Skeletal muscle tissue (tissue), 3 donors: ENCODE measurements at regions not wholly inside any gene's neighbourhood (a gene's known extent, or its start where the extent isn't known, plus 50 kb on each side); places are given as distances from the start of the nearest gene placed in this dataset.

ENCODE experiments used
- H3K27ac ChIP-seq: one replicate; pipeline ENCODE4 v1.7.0; 2013; ENCODE audit warnings: mild to moderate bottlenecking, low read depth, low read length, inconsistent platforms
- H3K27me3 ChIP-seq, 3 donors: one replicate each; pipeline ENCODE4 v1.7.0; 2013; ENCODE audit warnings: low read length in 3 of 3; ENCODE audit not compliant: control insufficient read depth in 3 of 3, insufficient read depth in 3 of 3
- H3K36me3 ChIP-seq, 3 donors: one replicate each; pipeline ENCODE4 v1.7.0; 2013; ENCODE audit warnings: low read length in 3 of 3; ENCODE audit not compliant: control insufficient read depth in 3 of 3, insufficient read depth in 3 of 3
- H3K4me1 ChIP-seq, 3 donors: one replicate each; pipeline ENCODE4 v1.7.0; 2013; ENCODE audit warnings: low read length in 3 of 3, mild to moderate bottlenecking in 3 of 3; ENCODE audit not compliant: control insufficient read depth in 3 of 3, insufficient read depth in 3 of 3
- H3K4me3 ChIP-seq, 3 donors: one replicate each; pipeline ENCODE4 v1.7.0; 2013; ENCODE audit warnings: low read length in 3 of 3
- H3K9ac ChIP-seq, 3 donors: one replicate each; pipeline ENCODE4 v1.7.0; 2013; ENCODE audit warnings: low read length in 3 of 3, mild to moderate bottlenecking in 3 of 3, moderate library complexity in 2 of 3, low read depth in 1 of 3
- H3K9me3 ChIP-seq, 3 donors: one replicate each; pipeline ENCODE4 v1.7.0; 2013; ENCODE audit warnings: low read length in 3 of 3; ENCODE audit not compliant: control insufficient read depth in 3 of 3
- donor health status: Osteomylitis.

DNA sequence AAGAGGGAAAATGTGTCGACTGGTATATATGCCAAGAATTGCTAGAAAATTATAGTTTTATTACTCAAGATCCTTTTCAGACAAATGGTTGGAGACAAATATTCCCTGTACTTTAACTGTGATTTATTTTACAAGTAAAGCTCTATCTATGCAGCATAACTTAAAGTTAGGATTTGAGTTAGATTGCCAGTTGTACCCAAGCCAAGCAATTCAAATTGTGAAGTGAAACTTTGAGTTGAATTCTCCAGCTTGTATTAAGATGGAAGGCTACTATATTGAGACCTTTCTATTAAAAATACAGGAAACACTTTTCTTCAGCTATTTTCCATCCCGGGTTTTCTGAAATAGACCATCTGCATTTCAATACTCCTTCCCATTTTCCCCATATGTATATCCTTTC, 333.1 kb upstream of the RBMS3 start:
- peaks cover 0 to 4% (median 0%) of the 10 kb centered on the region in 3 donors for H3K4me1 ChIP-seq
- H3K9ac ChIP-seq, result no peak overlapping the region
- no peaks in the 10 kb centered on the region for H3K27me3 ChIP-seq
- no peak overlapping the region for H3K27ac ChIP-seq
- H3K9me3 ChIP-seq, result no peaks in the 10 kb centered on the region
- H3K4me3 ChIP-seq, result no peak overlapping the region
- no peaks in the 10 kb centered on the region for H3K36me3 ChIP-seq

DNA sequence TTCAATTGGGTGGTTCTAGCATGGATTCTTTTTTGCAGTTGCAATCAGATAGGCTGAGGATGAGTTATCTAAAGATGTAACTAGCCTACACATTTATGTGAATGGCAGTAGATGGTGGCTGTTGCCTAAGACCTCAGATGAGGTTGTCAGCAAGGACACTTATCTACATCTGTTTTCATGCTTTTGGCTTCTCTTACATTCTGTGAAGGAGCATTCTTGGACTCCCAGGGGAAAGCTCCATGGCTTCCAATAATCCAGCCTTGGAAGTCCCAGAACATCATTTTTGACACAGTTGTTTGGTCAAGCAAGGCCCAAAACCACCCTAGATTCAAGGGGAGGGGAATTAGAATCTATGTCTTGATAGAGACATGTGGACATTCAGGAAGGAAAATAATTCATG, 332.2 kb upstream of the RBMS3 start:
- Histone ChIP-seq H3K27me3 (no peaks in the 10 kb centered on the region), H3K36me3 (no peaks in the 10 kb centered on the region), H3K4me3 (no peak overlapping the region), H3K9me3 (no peaks in the 10 kb centered on the region), H3K27ac (no peak overlapping the region), H3K4me1 (peaks cover 0 to 4% (median 0%) of the 10 kb centered on the region in 3 donors), H3K9ac (no peak overlapping the region)

DNA sequence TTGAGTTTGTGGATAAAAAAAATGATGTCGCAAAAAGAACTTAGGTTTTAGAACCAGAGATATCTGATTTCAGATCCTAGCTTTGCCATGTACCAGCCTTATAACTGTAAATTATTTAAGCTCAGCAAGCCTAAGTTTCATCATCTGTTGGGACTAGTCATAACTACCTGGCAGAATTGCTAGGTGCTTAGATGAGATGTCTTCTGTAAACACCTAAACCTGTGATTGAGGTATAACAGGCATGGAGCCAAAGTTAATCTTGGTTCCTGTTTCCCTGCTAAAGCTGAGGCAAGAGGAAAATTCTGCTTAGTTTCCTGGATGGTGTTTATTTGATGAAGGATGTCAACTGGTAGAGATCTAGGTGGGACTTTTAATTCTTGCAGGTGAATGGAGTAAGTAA, 331.3 kb upstream of the RBMS3 start:
- no peaks in the 10 kb centered on the region for H3K9me3 ChIP-seq
- H3K4me3 ChIP-seq, result no peak overlapping the region
- H3K27ac ChIP-seq, result no peak overlapping the region
- no peaks in the 10 kb centered on the region for H3K27me3 ChIP-seq
- no peaks in the 10 kb centered on the region for H3K36me3 ChIP-seq
- no peak overlapping the region for H3K9ac ChIP-seq
- peaks cover 0 to 4% (median 0%) of the 10 kb centered on the region in 3 donors for H3K4me1 ChIP-seq

DNA sequence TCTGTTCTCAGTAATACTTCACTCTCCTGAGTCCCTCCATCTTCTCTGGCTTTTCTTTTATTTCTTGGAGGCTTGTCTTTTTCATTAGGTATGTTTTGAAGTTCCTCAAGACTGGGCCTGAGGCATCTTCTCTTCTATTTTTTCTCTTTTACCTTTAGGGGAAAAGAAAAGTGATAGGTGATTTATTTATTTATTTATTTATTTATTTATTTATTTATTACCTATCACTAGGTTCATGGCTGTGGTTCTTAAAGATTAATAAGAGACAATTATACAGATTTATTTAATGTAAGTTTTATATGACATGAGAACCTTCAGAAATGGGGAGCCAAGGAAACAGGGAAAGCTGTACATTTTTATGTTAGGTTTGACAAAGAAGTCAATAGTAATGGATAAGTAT, 330.3 kb upstream of the RBMS3 start:
- Histone ChIP-seq H3K9ac (no peak overlapping the region), H3K27ac (no peak overlapping the region), H3K4me1 (peaks cover 0 to 4% (median 0%) of the 10 kb centered on the region in 3 donors), H3K9me3 (no peaks in the 10 kb centered on the region), H3K27me3 (no peaks in the 10 kb centered on the region), H3K36me3 (no peaks in the 10 kb centered on the region), H3K4me3 (no peak overlapping the region)

DNA sequence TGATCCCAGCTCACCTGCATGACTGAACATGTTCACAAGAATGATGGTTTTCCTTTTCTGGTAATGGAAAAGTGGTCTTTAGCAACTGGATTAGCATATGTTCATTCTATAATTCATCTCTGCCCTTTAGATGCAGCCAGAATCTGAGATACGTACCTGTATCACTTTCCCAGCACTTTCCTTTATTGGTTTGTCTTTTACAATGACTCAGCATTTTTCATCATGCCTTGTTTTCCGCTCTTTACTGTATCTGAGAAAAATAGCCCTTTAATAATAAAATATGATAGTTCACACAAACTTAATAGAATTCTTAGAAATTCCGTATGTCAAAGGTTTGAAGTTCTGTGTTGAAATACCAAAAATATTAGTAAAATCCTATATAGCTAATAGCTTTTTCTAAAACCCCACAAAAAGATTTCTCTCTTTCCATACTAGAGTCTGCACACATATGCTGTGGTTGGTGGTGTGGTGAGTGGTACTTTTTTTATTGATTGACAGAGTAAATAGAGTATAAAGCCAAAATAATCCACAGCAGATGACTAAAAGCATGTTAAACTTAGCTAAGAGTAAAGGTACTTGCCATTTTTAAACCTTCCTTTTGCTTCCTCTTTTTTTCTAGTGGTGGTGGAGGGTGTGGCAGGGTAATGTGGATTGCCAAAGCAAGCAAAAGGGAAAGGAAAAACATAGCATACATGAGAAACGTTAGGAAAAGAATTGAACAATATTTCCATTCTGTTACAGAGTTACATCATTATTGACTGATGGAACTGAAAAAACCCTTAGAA, 328.9 kb upstream of the RBMS3 start:
- no peaks in the 10 kb centered on the region for H3K27me3 ChIP-seq
- H3K36me3 ChIP-seq, result no peaks in the 10 kb centered on the region
- no peak overlapping the region for H3K27ac ChIP-seq
- no peaks in the 10 kb centered on the region for H3K9me3 ChIP-seq
- H3K4me3 ChIP-seq, result no peak overlapping the region
- H3K9ac ChIP-seq, result no peak overlapping the region
- H3K4me1 ChIP-seq, result peaks cover 0 to under 1% (median 0%) of the 10 kb centered on the region in 3 donors

DNA sequence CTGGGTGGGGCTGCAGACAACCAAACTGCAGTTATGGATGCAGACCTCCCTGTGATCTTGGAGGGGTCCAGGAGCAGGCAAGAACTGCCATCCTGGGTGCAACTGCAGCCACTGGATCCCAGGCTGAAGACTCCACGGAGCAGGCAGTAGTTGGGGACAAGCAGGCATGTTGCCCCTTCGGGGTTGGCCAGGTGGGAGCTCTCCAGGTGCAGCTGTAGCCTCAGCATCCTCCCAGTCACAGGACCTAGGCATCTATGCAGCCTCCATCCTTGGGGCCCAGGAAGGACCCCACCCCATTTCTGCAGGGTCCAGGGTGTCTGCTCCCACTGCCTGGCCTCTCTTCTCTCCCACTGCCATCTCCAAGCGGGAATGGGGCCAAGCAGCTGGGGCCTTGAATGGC, 322.2 kb upstream of the RBMS3 start:
- Histone ChIP-seq H3K27me3 (no peaks in the 10 kb centered on the region), H3K36me3 (no peaks in the 10 kb centered on the region), H3K27ac (no peak overlapping the region), H3K4me1 (no peaks in the 10 kb centered on the region), H3K9ac (no peak overlapping the region), H3K4me3 (no peak overlapping the region), H3K9me3 (no peaks in the 10 kb centered on the region)

DNA sequence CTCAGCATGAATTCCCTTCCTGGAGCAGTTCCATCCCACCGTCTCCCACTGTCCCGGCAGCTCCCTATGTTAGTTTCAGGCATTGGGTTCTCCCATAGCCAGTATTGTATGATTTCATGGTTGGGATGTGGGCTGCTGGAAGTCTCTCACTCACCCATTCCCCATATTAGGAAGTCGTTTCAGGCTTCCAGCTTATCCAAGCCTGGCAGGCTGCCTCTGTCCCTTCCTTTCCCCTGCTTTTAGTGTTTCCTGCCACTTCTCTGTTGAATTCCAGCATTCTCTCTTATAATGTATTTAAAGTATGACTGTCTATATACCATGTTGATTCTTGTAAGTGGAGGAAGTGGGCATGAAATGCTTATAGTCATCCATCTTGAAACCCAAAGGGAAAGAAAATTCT, 309.7 kb upstream of the RBMS3 start:
- Histone ChIP-seq H3K4me1 (no peaks in the 10 kb centered on the region), H3K4me3 (no peak overlapping the region), H3K9ac (no peak overlapping the region), H3K27me3 (no peaks in the 10 kb centered on the region), H3K27ac (no peak overlapping the region), H3K9me3 (peaks cover 3 to 4% (median 3%) of the 10 kb centered on the region in 3 donors), H3K36me3 (no peaks in the 10 kb centered on the region)

DNA sequence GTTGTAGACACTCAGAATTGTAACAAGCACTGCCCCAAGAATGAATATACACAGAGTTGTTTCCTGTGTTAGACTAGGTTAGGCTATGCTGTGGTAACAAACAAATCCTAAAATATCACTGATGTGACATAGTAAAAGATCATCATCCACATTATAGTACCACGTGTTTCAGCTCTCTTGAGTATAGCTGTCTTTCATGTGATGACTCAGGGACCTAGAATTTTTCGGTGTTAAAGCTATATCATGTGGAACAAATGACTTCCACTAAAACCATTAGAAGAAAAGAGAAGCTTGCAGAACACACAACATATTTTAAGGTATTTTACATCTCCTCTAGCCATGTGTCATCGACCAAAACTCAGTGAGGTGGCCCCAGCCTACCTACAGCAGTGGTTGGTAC, 307.9 kb upstream of the RBMS3 start:
- Histone ChIP-seq H3K9me3 (peaks cover 3 to 4% (median 3%) of the 10 kb centered on the region in 3 donors), H3K27me3 (no peaks in the 10 kb centered on the region), H3K4me1 (no peaks in the 10 kb centered on the region)

DNA sequence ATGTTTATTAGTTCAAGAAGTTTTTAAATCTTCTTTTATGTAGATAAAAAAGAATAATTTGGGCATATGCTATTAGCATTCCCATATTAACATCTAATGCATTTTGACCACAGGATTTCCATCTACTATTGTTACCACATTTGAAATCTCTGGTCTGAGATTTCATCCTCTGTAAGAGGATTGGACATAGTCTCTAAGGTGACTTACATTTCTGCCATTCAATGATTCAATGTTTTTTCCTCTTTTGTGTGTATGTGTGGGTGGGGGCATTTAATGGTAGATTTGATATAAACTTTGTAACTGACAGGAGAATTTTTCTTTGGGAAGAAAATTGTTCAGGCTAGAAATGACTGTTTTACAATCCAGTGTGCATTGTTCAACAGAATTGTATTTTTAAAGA, 307.3 kb upstream of the RBMS3 start:
- H3K4me1 ChIP-seq, result no peaks in the 10 kb centered on the region

More for the DNA sequence above, 307.9 kb upstream of the RBMS3 start:
- H3K36me3 ChIP-seq, result no peaks in the 10 kb centered on the region
- H3K4me3 ChIP-seq, result no peak overlapping the region
- H3K27ac ChIP-seq, result no peak overlapping the region
- no peak overlapping the region for H3K9ac ChIP-seq

DNA sequence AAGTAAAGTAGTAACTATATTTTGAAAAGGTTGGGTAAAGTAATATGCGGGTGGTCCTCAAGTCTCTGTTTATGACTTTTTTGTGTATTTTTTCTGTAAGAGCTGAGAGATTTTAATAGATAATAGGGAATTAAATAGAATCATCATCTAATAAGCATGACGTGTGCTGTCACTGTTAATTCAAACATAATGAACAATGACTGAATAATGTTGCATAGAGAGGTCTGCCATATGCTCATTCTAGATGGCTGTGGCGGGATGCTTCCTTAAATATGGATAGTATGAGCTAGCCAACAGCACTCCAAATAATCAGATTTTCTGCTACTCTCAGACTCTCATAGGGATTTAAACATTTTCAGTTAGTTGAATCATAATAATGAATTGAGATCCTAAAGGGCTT, 302.8 kb upstream of the RBMS3 start:
- Histone ChIP-seq H3K27ac (no peak overlapping the region), H3K36me3 (no peaks in the 10 kb centered on the region), H3K9ac (no peak overlapping the region), H3K4me3 (no peak overlapping the region), H3K4me1 (no peaks in the 10 kb centered on the region), H3K27me3 (no peaks in the 10 kb centered on the region), H3K9me3 (no peaks in the 10 kb centered on the region)

More for the DNA sequence above, 307.3 kb upstream of the RBMS3 start:
- H3K4me3 ChIP-seq, result no peak overlapping the region
- H3K9me3 ChIP-seq, result peaks cover 3 to 4% (median 3%) of the 10 kb centered on the region in 3 donors
- no peaks in the 10 kb centered on the region for H3K27me3 ChIP-seq
- H3K36me3 ChIP-seq, result no peaks in the 10 kb centered on the region
- H3K9ac ChIP-seq, result no peak overlapping the region
- H3K27ac ChIP-seq, result no peak overlapping the region
